SIG-M5 (cell line): ENCODE measurements at regions not wholly inside any gene's neighbourhood (a gene's known extent, or its start where the extent isn't known, plus 50 kb on each side); places are given as distances from the start of the nearest gene placed in this dataset.

ENCODE experiments used
- DNase-seq: peaks from one replicate; lab custom pipeline; 2025; lab: John Stamatoyannopoulos, UW

DNA sequence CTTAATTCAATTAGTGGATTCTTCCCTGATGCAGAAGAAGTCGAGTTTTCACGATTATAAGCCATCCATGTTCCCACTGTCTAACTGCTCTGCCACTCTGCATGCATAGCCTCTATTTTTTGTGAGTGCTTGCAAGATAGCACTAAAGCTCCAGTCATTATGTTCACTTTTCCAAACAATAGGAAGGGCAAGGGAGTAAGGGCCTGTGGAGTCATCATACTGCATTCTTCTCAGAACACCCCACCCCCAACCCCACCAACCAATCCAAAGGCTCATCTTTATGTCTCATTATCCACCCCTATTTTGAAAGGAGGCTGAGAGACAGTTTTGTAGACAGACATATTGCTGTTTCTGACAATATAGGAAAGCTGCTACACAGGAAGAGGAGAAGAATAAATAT lies 471.7 kb upstream of the ADGRL2 start:
- no peak for DNase-seq

DNA sequence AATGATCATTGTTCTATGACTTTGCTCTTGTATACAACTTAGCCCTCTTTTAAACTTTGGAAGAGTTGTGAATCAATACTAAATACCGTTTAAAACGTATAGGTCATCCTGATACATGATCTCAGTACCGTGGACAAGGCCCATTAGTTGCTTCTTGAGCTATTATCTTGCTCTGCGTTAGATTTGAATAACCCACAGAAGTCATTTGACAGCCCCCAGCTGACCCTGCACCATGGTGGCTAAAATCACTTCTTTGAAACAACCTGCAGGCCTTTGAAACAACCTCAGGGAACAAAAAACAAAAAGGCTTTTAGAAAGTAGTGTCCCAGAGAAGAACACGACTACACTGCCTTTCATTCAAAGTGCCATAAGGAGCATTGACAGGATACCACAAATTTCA lies 473.0 kb upstream of the ADGRL2 start:
- no peak for DNase-seq

DNA sequence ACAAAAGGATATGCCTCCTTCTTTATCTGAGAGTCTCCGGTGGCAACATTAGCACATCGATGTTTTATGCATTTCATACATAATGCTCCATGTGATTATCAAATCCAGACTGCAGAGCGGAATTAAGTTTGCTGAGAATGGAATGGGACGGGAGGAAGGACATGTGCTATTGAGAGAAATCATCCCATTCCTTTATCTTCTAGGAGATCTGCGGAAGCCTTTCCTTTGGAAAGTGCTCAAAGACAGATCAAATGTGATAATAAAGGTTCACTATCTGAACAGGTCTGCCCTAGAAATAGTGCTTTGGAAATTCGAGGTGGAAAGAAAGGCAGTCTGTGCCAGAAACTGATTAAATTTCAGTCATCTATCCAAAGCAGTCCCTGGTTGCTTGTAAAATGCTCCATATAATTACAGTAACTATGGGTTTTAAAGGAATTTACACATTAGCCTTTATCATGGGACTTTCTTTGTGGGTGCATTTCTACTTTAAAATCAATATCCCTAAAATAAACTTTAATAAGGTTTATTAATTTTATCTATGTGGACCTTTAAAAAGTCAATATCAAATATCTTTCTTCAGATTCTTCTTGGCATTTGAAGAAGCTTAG lies 473.5 kb upstream of the ADGRL2 start:
- no peak for DNase-seq

DNA sequence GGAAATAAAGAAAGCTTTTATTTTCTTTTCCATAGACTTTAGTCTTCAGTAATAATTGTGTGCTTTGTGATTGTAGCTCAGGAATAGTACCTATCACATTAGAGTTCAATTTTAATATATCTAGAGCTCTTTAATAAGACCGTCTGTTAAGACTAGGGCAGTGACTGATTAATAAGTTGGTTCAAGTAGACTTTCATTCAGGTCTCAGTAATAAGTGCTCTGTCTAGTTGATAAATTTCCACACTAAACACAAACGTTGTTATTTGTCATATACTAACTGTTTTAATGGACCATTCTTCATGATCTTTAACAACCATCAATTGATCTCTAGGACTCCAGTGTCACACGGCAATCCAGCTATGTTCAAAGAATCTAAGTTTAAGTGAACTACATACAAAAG lies 474.5 kb upstream of the ADGRL2 start:
- DNase-seq, result no peak

DNA sequence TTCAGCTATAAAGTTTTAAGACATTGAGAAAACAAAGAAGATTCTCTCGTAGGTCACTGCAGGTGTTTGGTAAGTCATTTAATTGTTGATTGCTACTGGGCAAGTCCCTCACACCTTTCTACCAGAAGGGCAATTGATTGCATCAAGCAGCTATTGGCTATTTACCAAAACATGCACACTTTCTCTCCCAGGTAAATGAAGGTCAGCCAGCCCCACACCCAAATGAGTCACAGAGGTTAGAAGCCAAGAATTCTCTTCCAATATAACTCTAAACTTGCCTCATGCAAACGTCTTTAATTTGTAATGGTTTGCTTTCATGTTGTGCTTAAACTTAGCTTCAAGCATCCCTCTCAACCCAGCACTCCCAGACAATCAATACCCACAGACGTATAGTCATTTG lies 475.3 kb upstream of the ADGRL2 start:
- no peak for DNase-seq

DNA sequence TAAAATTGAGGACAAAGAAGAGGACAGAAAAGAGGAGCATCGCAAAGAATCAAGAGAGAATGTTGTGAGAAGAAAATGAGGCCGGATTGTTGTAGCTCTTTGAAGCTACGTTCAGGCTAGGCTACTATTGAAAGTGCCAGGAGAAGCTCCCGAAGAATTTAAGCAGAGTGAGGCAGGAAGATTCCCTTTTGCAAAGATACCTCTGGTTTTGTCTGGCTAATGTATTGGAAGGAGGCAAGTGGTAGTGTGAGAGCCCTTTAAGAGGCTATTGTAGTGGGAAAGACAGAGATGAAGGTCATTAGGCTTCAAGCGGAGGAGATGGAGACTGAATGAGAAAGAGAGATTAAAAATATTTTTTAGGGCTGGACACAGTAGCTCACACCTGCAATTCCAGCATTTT lies 476.9 kb upstream of the ADGRL2 start:
- DNase-seq, result no peak

DNA sequence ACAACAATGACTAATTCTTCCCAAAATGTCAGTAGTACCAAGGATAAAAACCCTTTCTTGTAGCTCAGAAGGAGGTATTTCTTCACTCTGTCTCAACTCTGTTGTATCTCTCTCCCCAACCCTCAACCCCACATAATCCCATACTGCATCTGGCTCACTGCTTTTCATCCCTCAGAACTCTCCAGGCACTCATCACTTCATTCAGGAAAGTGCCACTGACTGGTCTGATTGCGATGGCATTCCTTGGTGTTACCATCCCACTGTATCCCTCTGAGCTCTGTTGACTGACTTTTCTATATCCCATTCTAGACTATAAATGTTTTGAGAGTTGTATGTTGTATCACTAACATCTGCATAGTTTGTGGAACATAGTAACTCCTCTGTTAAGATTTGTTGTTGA lies 483.5 kb upstream of the ADGRL2 start:
- no peak for DNase-seq

DNA sequence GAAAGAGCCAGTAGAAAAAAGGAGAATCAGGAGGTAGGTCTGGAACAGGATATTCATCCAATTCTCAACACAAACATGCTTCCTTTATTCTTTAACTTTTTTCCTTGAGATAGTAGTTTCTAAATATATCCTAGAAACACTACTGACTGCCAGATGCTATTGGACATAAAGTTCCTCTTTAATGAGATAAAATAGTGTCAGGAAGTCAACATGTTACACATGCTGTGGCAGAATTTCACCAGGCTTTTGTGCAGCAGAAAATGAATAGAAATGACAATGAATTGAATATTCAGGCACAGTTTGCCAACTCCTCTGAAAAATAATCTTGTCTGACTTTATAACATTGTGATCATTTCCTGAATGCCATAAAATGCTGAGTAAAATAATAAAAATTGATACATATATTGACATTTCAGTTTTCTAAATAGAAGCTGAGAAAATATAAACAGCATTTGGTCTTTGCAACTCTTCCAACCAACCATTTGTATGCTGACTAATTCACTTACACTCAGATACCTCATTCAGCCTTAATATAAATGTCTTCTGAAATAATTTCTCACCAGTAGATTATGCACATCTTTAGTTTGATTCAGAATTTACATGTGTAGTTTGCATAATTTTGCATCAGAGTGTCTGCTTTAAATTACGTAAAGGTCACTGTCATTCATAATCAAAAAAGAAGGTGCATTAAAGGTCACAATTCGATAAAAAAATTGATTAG lies 486.1 kb upstream of the ADGRL2 start:
- DNase-seq, result no peak

DNA sequence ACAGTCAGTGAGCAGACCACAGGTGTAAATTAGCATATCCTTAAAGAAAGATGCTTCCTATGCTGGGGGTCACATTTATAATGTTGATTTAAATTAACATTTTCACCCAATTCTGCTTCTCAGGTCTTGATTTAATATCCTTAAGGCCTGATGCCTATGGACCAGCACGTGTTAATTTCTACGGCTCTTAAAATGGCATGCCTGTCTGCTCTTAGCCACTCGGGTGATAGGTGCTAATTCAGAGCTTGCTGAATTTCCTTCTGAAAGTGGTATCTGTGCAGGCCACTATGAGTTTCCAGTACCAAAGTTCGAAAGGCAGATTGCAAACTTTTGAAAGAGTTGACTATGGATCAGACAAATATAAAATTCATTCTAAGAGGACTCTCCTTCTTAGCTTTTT lies 487.4 kb upstream of the ADGRL2 start:
- DNase-seq, result no peak

DNA sequence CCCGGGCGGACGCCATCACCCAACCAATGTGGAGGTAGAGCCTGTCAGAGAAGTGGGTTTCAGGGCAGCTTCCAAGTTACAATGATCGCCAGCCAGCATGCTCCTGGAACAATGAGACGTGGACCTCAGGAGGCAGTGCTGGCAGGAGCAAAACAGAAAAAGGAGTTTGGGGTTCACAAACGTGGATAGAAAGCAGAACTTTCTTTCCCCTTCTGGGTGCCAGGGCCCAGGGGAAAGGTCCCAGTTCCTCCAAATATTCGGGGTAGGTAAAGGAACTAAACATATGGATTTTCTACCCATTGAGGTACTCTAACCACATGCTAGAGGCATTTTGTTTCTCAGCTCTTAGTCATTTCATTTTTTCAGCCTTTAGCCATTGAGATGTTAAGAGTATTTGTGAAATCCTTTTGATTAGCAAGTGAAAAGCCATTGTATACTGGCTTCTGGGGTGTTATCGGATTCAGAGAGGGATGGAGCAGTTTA lies 488.4 kb upstream of the ADGRL2 start:
- no peak for DNase-seq

DNA sequence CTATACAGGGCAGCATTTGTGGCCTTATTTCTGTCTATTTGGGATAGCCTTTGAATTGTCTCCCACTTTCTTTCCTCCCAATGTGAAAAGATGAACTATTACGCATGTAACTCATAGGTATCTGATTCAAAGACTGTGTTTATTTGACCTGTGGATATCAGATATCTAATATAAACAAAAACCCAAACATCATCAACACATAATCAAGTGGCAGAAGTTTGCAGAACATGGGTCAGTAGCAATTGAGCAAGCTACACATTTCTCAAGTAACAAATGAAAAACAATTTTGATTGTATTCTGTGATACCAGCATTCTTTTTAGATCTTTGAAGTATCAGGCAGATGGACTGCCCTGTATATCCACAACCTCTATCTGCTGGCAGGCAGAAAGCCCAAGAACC lies 490.5 kb upstream of the ADGRL2 start:
- no peak for DNase-seq

DNA sequence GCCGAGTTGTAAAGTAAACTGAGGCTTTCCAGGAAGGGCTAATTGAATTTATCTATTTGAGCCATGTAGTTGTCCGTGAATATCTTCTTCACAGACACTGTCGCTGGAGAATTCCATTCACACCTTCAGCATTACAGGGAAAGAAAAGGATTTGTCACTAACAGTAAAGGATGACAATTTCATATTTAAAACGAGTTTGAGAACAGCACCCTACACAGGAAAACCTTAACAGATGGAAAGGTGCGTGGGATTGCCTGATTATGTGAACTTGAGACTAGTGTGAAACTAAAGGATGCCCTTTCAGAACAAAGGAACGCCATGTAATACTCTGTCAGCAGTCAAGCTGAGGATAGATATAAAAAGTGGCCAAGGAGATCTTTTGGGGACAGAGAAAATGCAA lies 492.5 kb upstream of the ADGRL2 start:
- no peak for DNase-seq

DNA sequence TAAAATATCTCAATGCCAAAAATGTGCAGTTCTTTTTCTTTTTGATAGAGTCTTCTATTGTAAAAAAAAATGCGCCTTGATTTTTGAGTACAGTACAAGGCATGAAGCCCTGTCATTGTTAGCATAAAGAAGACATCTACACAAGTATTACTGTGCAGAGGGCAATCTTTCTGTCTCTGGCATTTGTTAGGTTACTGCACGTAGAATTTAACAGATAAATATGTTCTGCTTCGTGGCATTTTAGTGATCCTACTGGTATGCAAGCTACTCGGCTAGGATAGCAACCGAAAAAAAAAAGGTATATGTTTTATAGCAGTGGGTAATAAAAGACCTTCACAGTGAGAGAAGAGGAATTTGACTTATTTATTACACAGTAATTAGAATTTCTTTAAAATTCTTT lies 492.9 kb upstream of the ADGRL2 start:
- DNase-seq, result no peak

DNA sequence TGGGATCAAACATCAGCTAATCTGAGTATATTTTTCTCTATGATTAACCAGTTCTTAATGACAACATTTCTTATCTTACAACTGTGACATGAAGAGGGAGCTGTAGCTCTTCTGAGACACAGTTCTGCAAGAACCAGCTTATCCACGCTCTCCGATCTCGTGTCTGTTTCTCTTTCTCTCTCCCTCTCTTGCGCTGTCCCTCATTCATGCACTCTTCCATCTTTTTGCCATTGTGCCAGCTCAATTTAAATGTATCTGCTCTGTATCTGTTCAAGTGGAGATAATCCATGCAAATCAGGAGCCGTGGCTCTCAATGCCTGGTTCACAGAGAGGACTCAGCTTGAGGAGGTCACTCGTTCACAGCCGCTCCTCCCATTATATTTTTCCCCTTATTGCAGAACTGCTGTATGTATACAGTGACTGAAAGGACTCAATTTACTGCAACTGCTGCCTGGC lies 494.7 kb upstream of the ADGRL2 start:
- DNase-seq, result no peak

DNA sequence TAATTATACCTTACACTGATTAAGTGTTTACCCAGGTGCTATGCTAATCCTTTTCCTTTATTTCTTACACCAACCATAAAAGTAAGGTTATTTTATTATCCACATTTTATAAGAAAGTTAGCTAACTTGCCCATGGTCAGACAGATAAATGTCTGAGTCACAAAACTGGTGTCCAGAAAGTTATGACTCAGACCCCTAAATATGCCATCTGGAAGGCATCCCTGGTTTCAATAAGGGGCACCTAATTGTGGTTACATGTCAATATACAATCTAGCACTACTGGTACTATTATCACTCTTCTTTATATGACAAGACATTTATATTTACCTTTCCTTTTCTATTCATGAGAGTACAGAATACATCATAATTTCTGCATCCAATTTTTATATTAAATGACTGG lies 496.5 kb upstream of the ADGRL2 start:
- no peak for DNase-seq

DNA sequence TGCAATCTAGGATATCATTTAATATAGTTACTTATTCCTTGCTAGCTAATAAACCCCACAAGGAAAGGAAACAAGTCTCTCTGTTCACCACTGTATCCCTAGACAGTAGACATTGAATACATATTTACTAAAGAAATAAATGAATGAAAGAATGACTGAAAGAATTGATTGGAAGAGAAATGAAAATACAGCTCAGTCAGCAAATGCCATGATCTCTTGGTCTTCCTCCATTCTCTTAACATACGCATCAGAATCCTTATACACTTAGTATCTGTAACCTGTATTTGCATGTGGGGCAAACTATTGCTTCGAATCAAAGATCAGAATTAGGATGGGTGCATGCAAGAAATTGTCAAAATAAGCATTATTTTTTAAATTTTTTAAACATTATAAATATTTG lies 500.8 kb upstream of the ADGRL2 start:
- DNase-seq, result no peak

DNA sequence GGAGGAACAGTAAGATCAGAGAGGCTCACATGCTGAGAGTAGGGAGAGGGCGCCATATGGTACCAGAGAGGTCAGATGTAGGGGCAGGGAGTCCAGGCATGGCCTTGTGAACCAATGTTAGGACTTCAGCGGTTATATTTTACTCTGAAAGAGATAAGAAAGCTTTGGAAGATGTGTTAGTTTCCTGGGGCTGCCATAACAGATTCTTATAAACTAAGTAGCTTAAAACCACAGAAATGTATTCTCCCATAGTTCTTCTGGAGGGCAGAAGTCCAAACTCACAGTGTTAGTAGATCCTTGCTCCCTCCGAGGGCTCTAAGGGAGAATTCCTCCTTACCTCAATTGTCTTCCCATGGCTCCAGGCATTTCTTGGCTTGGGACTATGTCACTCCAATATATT lies 502.5 kb upstream of the ADGRL2 start:
- no peak for DNase-seq

DNA sequence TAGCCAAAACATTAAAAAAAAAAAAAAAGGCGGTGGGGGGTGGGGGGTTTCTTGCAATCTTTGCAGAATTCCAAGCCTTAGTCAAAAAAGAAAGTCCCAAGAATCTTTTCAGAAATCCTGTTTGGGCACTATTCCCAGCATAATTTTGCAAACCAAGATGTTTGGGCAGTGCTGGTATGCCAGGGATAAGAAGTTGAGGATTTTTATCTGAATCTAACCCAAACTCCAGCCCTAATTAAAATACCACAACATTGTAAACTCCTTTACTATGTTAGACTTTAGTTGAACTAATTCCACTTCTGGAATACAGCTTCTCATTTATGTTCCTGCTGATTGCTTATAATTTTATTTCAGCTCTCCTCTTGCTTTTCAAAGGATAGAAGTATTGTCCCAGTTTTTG lies 504.1 kb upstream of the ADGRL2 start:
- DNase-seq, result no peak

DNA sequence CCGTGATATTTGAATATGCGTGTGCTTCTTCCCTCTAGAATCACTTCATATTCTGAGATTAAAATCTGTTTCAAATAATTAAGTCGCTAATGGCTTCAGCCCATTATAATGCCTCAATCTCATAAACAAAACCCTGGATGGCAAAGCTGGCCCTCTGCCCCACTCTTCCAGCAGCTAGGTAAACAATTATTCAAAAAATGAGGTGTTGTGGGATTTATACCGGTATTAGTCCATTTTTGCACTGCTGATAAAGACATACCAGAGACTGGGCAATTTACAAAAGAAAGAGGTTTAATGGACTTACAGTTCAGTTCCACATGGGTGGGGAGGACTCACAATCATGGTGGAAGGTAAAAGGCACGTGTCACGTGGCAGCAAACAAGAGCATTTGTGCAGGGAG lies 510.4 kb upstream of the ADGRL2 start:
- DNase-seq, result no peak

DNA sequence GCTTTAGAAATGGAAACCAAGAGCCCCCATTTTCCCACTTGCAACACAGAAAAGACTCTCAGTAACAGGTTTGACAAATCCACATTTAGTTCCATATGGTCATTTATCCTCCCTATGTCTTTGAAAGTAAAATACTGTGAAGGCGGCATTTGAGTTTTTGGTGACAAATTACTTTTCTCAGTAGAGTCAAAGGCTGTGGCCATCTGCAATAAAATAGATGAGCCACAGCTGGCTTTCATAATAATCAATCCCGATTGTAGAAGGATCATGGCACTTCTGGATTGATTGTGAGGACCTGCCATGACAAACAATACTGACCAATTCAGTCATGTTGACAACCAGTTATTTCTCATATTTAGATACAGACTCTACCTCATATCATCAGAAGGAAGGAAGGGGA lies 512.0 kb upstream of the ADGRL2 start:
- no peak for DNase-seq

DNA sequence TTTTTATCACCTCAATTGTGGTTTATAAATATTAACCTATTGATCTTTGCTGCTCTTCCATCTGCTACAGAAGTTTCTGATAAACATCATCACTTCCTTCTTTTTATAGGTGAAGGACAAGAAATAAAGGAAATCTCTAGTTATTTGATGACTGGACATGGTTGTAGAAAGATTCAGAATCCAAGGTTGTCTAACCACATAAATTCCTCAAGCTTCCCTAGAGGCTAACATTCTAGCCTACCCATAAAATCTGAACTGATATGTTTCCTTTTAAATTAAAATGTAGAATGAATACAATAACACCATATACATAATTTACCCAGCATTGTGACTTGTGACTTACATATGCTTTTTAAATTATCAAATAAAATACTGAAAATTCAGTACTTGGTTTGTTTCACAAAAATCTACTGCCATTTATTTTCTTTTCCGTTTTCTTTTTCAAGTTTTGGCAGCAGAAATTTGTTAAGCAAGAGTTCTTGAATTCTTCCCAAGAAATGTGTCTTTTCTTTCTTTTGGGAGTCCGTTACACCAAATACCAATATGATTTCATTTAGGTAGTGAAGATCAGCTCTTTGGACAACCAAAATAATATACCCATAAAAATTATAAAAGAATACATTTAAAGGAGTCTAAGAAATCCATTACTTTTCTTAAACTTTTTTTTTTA lies 513.2 kb upstream of the ADGRL2 start:
- no peak for DNase-seq

DNA sequence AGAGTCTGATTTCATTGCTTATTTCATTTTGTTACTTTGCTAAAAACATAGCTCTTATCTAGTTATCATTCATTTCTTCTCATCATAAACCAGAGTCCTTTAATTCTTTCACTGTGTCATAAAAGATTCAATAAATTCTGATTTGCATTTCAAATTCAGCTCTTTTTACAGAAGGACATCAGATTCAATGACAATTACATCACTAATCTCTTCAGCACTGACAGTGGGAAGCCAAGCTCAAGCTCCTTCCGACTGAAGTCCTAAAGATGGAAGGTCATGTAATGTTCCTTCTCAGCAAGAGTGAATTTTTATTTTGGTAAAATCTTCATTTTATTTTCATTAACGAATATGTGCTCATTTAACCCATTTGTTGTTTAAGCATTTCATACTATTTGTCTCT lies 530.7 kb upstream of the ADGRL2 start:
- DNase-seq, result no peak

DNA sequence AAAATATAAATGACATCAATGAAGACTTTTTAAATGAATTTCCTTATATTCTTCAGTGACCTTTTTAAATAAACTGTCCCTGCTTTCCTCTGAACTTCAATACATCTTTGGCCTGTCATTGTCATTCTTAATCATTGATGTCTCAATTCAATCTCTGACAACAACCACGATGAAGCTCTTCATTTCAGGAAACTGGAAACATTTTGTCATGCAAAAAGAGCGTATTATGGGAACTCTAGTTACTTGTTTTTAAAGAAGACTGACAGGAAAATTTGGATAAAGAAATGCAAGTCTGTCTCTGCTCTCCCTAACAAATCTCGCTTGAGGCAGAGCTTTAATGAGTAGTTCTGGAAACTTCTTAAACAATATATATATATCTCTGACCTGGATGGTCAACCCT lies 535.8 kb upstream of the ADGRL2 start:
- no peak for DNase-seq
